Fibroblast of pulmonary artery (primary cell): ENCODE measurements at regions not wholly inside any gene's neighbourhood (a gene's known extent, or its start where the extent isn't known, plus 50 kb on each side); places are given as distances from the start of the nearest gene placed in this dataset.

Experiments
- DNase-seq: peaks from one replicate; pipeline ENCODE4 v3.0.0-alpha.2; 2010; ENCODE audit warnings: low read depth
- H3K4me3 ChIP-seq: replicated peaks from 2 replicates; pipeline ENCODE4 v1.5.1; 2011; ENCODE audit warnings: low read depth, mild to moderate bottlenecking, control low read depth, low read length, moderate library complexity
- TF ChIP-seq, protein P1 (sequence below): IDR thresholded peaks from 2 replicates; pipeline ENCODE4 v1.5.1; 2011; ENCODE audit warnings: mild to moderate bottlenecking, control low read depth, low read length, inconsistent platforms; ENCODE audit errors: missing control alignments

DNA sequence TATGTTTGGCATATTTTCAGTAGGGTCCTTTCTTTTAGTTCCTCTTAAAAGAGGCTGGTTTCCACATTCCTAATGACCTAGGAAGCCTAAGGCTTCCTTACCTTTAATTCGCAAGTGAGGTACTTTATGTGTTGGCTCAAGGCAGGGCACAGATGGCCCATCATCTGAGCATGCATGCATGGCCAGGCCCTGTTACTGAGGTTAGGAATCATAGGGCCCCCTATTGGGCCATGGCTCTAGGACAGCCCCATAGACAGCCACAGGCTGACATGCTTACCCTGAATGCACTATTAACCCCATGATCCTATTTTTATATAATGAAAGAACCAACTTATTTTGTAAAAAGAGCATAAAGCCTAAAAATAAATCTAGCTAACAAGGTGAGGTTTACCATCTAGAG, 271.4 kb downstream of the ELAVL2 start:
- DNase-seq, result no peak
- TF ChIP-seq, protein P1, sequence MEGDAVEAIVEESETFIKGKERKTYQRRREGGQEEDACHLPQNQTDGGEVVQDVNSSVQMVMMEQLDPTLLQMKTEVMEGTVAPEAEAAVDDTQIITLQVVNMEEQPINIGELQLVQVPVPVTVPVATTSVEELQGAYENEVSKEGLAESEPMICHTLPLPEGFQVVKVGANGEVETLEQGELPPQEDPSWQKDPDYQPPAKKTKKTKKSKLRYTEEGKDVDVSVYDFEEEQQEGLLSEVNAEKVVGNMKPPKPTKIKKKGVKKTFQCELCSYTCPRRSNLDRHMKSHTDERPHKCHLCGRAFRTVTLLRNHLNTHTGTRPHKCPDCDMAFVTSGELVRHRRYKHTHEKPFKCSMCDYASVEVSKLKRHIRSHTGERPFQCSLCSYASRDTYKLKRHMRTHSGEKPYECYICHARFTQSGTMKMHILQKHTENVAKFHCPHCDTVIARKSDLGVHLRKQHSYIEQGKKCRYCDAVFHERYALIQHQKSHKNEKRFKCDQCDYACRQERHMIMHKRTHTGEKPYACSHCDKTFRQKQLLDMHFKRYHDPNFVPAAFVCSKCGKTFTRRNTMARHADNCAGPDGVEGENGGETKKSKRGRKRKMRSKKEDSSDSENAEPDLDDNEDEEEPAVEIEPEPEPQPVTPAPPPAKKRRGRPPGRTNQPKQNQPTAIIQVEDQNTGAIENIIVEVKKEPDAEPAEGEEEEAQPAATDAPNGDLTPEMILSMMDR, result no peak
- H3K4me3 ChIP-seq, result no peak overlapping the region

DNA sequence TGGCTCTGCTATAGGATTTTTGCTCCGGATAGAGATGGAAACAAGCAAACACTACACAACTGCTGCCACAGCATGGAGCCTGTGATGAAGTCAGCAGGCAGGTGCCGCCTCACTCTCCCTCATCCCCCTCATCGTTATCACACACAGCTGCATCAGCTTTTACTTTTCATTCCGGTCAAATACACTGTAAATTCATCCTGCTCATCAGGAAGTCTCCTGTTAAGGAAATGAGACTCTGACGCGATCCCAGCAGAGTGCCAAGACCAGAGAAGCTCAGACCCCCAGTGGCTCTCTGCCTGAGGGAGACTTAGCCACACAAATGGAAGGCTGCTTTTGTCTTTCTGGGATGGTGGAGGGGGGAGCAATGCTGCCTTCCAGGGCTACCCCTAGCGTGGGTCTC, 270.2 kb downstream of the ELAVL2 start:
- no peak overlapping the region for H3K4me3 ChIP-seq
- DNase-seq, result no peak
- TF ChIP-seq, protein P1, result no peak

DNA sequence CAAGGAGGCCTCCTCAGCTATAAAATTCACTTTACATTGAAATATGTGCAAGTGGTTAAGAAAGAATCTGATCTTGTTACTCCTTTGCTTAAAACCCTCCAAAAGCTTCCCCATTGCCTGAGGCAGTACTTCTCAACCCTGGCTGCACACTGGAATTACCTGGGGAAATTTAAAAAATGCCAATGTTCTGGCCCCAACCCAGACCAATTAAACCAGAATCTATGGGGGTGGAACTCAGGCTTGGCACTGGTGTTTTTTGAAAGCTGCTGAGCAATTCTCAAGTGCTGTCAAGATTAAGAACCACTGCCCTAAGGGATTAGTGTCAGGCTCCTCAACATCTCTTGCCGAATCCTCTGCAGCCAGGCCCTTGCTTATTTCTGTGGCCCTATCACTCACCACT, 269.6 kb downstream of the ELAVL2 start:
- DNase-seq, result no peak
- TF ChIP-seq, protein P1, result no peak
- no peak overlapping the region for H3K4me3 ChIP-seq

DNA sequence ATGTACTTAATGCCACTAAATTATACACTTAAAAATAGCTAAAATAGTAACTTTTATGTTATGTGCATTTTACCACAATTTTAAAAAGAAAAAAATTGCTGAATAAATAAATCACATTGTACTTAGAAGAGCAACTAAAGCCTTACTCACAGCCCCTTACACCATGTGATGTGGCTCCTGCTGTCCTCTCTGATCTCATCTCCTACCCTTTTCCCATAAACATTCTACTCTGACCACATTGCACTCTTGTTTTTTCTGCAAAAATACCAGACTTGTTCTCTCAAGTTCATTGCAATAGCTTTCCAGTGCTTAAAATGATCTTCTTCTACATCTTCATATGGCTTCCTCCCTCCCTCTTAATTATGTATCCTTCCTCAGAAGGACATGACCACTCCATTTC, 268.4 kb downstream of the ELAVL2 start:
- TF ChIP-seq, protein P1, result no peak
- no peak for DNase-seq
- H3K4me3 ChIP-seq, result no peak overlapping the region

DNA sequence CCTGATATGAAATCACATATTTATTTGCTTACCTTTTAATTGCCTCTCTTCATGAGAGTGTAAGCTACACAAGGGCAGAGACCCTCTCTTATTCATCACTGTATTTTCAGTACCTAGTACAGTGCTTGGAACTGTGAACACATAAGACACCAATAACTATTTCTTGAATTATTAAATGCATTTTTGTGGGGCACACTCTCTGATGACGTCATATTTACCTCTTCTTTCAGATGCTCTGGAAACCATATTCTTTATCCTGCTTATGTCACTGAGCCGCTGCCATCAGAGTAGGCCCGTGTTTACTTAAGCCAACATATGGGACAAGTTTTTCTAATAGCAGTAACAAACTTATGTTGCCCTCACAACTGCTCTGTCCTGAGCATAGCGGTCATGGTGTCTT, 266.5 kb downstream of the ELAVL2 start:
- TF ChIP-seq, protein P1, result no peak
- no peak for DNase-seq
- H3K4me3 ChIP-seq, result no peak overlapping the region

DNA sequence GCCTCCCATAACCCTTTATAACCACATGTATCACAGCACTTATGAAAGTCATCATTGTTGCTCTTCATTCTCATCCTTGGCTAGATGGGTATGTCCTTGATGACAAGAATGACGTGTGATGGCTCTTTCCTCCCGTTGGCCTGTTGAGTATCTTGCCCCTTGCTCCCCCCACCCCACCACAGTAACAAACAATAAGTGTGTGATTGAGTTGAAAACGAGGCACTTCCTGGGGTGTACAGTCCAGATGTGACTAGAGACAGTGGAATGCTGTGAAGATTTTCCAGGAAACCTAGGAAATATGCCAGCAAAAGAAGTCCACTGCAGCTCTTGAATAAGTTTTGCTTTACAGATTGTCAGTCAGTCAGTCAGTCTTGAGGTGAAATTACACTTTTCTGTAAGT, 262.5 kb downstream of the ELAVL2 start:
- H3K4me3 ChIP-seq, result no peak overlapping the region
- TF ChIP-seq, protein P1, result no peak
- no peak for DNase-seq

DNA sequence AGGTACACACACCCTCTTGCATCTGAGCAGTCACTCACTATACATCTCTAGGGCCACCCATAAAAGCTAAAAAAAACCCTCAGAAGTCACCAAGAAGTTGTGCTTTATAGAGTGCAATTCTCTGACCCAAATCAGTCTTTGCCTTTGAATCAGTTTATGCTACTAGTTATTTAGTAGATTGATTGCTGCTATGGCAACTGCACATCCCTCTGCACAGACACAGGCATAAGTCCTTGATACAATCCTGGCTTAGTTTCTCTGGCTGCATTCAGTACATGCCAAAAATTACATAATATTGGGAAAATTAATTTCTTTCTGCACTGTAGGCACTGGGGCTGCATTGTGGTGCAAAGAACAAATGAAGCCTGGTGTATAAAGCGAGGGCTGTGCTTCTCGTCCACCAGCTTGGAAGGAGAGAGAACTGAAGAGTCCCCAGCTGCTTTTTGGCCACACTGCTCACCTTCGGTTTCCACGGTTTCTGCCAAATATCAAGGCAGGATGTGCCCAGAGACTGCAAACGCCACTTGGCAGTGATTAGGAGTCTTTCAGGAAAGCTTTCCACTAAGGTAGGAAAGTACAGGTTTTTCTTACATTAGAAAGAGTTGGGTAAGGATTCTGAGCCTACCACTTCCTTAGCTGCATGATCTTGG, 258.4 kb downstream of the ELAVL2 start:
- H3K4me3 ChIP-seq, result no peak overlapping the region
- no peak for DNase-seq
- TF ChIP-seq, protein P1, result no peak
